Testis (tissue), 2 donors: ENCODE measurements at regions not wholly inside any gene's neighbourhood (a gene's known extent, or its start where the extent isn't known, plus 50 kb on each side); places are given as distances from the start of the nearest gene placed in this dataset.

Source experiments
- CTCF ChIP-seq, 3 experiments: fragments of 450-650 bp in 2 of 3; fragments of 200-600 bp in 1 of 3; sonication (generic) in 1 of 3; IDR thresholded peaks; one replicate each; pipeline ENCODE4 v1.5.1; 2016 to 2019; ENCODE audit warnings: antibody characterized with exemption in 3 of 3, mild to moderate bottlenecking in 2 of 3, moderate library complexity in 1 of 3
- POLR2A ChIP-seq: fragments of 450-650 bp; IDR thresholded peaks from one replicate; pipeline ENCODE4 v1.6.1; 2017; ENCODE audit warnings: antibody characterized with exemption, mild to moderate bottlenecking, moderate library complexity

GRCh38 chr3:163384383-163384782, 1693.9 kb downstream of the SI start:
- TF ChIP-seq CTCF (IDR thresholded peaks at IDR 0.05): no peak
- no peak for TF ChIP-seq POLR2A
